ENCODE measurements at regions not wholly inside any gene's neighbourhood (a gene's known extent, or its start where the extent isn't known, plus 50 kb on each side); places are given as distances from the start of the nearest gene placed in this dataset.
"Not testable (repeated sequence)": the region's sequence is repeated elsewhere in the genome, so short reads cannot be mapped to it uniquely, and the experiment has no call there.

- not testable (repeated sequence) for DNase-seq (ENCODE audit: low read depth)
These were observed 61.7 kb downstream of the RHOU start for GRCh38 chr1:228796945-228797344.

- DNase-seq (ENCODE audit: low read depth), result no peak
These were observed 62.8 kb downstream of the RHOU start for GRCh38 chr1:228798035-228798434.

- no peak for DNase-seq (ENCODE audit: low read depth)
These were observed 63.3 kb downstream of the RHOU start for GRCh38 chr1:228798548-228798947.

DNA sequence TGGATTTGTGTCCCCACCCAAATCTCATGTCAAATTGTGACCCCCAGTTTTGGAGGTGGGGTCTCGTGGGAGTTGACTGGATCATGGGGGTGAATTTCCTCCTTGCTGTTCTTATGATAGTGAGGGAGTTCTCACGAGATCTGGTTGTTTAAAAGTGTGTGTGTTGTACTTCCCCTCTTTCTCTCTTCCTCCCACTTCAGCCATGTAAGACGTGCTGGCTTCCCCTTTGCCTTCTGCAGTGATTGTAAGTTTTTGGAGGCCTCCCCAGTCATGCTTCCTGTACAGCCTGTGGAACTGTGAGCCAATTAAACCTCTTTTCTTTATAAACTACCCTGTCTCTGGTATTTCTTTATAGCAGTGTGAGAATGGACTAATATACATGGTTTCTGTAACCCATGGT lies 64.6 kb downstream of the RHOU start:
- DNase-seq (ENCODE audit: low read depth), result no peak

DNA sequence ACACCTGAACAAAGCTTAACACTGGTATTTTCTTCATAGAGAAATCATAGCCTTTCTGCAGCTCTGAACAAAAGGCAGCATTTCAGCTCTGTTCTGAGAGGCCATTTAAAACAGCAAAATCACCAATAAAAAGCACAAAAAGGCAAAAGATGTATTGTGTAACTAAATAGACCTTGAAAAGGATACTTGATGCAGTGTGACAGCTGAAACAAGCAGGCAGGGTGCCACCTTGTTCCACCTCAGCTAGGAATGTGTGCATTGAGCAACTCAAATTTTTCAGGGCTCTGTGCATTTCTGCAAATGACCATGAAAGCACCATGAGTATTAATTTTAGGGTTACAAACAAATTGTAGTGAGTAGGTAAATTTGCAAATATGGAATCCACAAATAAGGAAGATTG lies 65.8 kb downstream of the RHOU start:
- no peak for DNase-seq (ENCODE audit: low read depth)

GRCh38 chr1:228802386-228803220 lies 67.3 kb downstream of the RHOU start:
- no peak for DNase-seq (ENCODE audit: low read depth)

DNA sequence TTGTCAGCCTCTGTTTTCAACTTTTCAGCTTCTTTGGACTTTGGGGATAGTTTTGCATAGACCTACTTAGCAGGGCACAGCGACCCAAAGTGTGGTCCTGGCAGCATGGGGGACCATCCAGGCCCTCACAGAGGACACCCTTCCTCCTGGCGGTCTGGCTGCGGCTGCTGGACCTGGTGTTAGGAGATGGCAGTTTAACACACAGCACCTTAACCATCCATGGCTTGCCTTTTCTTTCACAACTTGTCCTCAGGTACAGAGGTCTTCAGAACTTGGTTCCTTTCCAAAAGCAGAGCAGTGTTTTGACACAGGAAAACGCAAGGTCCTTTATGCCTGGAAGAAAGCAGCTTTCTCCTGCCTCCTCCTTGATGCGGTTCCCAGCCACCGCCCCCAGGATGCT lies 68.1 kb downstream of the RHOU start:
- no peak for DNase-seq (ENCODE audit: low read depth)

DNA sequence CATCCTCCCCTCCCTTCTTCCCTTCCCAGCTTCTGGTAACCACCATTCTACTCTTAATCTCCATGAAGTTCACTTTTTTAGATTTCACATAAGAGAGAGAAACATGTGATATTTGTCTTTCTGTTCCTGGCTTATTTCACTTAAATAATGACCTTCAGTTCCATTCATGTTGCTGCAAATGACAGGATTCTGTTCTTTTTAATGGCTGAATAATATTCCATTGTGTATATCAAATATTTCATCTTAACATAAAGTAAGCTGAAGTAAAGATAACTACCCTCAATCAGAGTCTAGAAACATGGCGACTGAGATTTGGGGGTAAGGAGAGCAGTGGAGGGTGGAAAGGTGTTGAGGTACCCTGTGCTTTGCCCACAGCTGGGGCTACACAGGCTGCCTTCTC lies 68.9 kb downstream of the RHOU start:
- DNase-seq (ENCODE audit: low read depth), result no peak

- DNase-seq (ENCODE audit: low read depth), result peak; percentile 13
These were observed 69.5 kb downstream of the RHOU start for GRCh38 chr1:228804640-228805413.

GRCh38 chr1:228807904-228808605 lies 72.8 kb downstream of the RHOU start:
- DNase-seq (ENCODE audit: low read depth), result no peak

- DNase-seq (ENCODE audit: low read depth), result no peak
These were observed 74.5 kb downstream of the RHOU start for GRCh38 chr1:228809621-228810394.

GRCh38 chr1:228810395-228810758 lies 75.1 kb downstream of the RHOU start:
- no peak for DNase-seq (ENCODE audit: low read depth)

- DNase-seq (ENCODE audit: low read depth), result no peak
These were observed 75.8 kb downstream of the RHOU start for GRCh38 chr1:228810878-228811711.

DNA sequence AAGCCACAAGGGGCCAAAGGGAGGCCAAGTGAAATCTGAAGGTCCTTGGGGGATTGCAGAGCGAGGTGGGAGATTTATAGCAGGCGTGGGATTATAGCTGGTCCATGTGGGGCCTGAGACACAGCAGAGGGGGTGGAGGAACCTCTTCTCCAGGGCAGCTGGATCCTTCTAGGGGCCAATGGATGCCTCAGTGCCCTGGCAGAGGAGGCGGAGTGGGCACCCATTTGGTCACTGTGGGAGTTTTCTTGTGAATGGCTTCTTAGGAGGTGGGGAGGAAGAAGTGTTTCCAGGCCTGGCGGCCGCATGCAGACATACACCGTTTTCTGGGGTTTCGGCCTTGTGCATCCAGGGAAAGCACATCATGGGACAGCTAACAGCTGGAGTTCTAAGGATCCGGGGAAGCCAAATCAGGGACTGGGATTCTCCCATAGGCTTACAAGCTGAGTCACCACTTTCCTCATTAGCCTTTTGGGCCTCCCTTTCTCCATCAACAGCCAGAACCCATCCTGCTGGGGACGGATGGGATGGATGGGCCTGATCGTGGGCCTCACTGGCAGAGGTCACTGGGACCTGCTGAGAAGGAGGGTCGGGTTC lies 76.5 kb downstream of the RHOU start:
- DNase-seq (ENCODE audit: low read depth), result no peak

GRCh38 chr1:228812961-228813360 lies 77.7 kb downstream of the RHOU start:
- no peak for DNase-seq (ENCODE audit: low read depth)

GRCh38 chr1:228814176-228814575 lies 78.9 kb downstream of the RHOU start:
- DNase-seq (ENCODE audit: low read depth), result no peak

- DNase-seq (ENCODE audit: low read depth), result no peak
These were observed 83.0 kb downstream of the RHOU start for GRCh38 chr1:228818296-228818695.

- DNase-seq (ENCODE audit: low read depth), result no peak
These were observed 83.8 kb downstream of the RHOU start for GRCh38 chr1:228818928-228819630.

GRCh38 chr1:228821252-228821651 lies 86.0 kb downstream of the RHOU start:
- DNase-seq (ENCODE audit: low read depth), result no peak

- DNase-seq (ENCODE audit: low read depth), result no peak
These were observed 87.9 kb downstream of the RHOU start for GRCh38 chr1:228823200-228823599.

Data from stimulated activated CD4-positive, alpha-beta T cell treated with anti-CD3 and anti-CD28 coated beads, Interleukin-2, amount 100 ng/mL, for 4 hours (primary cell).